ENCODE measurements at regions not wholly inside any gene's neighbourhood (a gene's known extent, or its start where the extent isn't known, plus 50 kb on each side); places are given as distances from the start of the nearest gene placed in this dataset.

DNA sequence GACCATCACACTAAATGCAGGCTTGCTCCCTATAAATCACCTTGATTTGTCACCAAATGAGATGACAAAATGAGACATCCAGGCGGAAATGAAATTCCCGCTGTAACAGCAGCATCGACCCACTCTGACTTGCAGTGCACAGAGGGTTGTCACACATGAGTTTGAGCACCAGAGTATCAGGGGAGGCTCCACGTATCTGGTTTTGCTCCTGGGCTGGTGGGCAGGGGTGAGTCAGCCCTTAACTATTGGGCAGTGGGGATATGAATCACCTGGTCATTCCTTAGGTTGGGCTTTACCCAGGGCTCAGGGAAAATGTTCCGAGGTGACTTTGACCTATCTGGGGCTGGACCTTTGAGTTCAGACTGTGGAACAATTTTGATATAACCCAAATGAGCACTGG is 245.2 kb upstream of the CCL2 start:
- TF ChIP-seq CTCF (conservative IDR thresholded peaks at IDR 0.05; ENCODE audit: low read depth, low read length), result no peak
- no peak for TF ChIP-seq EZH2 (IDR thresholded peaks at IDR 0.05; ENCODE audit: borderline replicate concordance, low read depth, low read length, poor library complexity, severe bottlenecking)
